Activated naive CD8-positive, alpha-beta T cell treated with anti-CD3 and anti-CD28 coated beads, Interleukin-2, amount 10 ng/mL, durations not matched to agents 7 days and 5 days (primary cell): ENCODE measurements at regions not wholly inside any gene's neighbourhood (a gene's known extent, or its start where the extent isn't known, plus 50 kb on each side); places are given as distances from the start of the nearest gene placed in this dataset.
"Not testable (repeated sequence)": the region's sequence is repeated elsewhere in the genome, so short reads cannot be mapped to it uniquely, and the experiment has no call there.

Source experiments
- ATAC-seq: fragments of 150-1000 bp; cut with Tn5 transposase; one replicate; pipeline ENCODE4 v1.10.0; 2021; ENCODE audit warnings: low read depth, moderate library complexity
- POLR2A ChIA-PET: fragments of 350-600 bp; sonication (Branson Sonifier 250); formaldehyde crosslinking; loops from one replicate; lab custom pipeline; 2021; ENCODE audit warnings: antibody characterized with exemption; lab: Charles Lee
- DNase-seq: peaks from one replicate; pipeline ENCODE4 v3.0.0; 2021
- H3K27ac Mint-ChIP-seq: one replicate; pipeline ENCODE4 v1.8.0; 2022; ENCODE audit warnings: mild to moderate bottlenecking, mixed read lengths
- H3K27me3 Mint-ChIP-seq: one replicate; pipeline ENCODE4 v1.8.0; 2022; ENCODE audit warnings: mild to moderate bottlenecking, moderate library complexity, mixed read lengths
- H3K36me3 Mint-ChIP-seq: one replicate; pipeline ENCODE4 v1.8.0; 2021; ENCODE audit warnings: mild to moderate bottlenecking, mixed read lengths
- H3K4me1 Mint-ChIP-seq: one replicate; pipeline ENCODE4 v1.8.0; 2021; ENCODE audit warnings: mixed read lengths
- H3K4me3 Mint-ChIP-seq: one replicate; pipeline ENCODE4 v1.8.0; 2022; ENCODE audit warnings: mild to moderate bottlenecking, moderate library complexity, mixed read lengths
- H3K9me3 Mint-ChIP-seq: one replicate; pipeline ENCODE4 v1.8.0; 2021; ENCODE audit warnings: mixed read lengths

DNA sequence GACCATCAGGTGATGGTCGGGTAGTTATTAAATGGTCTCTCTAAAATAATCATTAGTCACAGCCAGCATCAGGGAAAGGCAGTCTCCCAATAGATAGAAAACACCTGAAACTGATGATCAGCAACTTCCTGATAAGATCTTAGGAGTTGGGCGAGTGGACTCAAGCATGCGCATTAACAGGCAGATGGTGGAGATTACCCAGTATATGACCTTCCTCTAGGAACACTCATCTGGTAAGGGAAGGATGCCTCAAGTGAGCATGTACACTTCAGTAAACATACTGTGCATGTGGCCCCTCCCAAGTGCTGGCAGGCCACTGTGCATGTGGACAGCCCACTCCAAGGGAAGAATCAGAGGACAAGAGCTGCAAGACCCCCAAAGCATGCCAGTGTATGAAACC is 105.9 kb downstream of the ABCC12 start:
- H3K4me3 Mint-ChIP-seq, result no peak overlapping the region
- no peak for ATAC-seq
- no peaks in the 10 kb centered on the region for H3K36me3 Mint-ChIP-seq
- DNase-seq, result no peak
- POLR2A ChIA-PET, result no interaction called here
- H3K27me3 Mint-ChIP-seq, result peaks cover 18% of the 10 kb centered on the region
- no peak overlapping the region for H3K27ac Mint-ChIP-seq
- H3K4me1 Mint-ChIP-seq, result no peaks in the 10 kb centered on the region
- no peaks in the 10 kb centered on the region for H3K9me3 Mint-ChIP-seq

- no peaks in the 10 kb centered on the region for H3K9me3 Mint-ChIP-seq
- no peak for DNase-seq
- POLR2A ChIA-PET, result no interaction called here
- no peak overlapping the region for H3K27ac Mint-ChIP-seq
- no peak overlapping the region for H3K4me3 Mint-ChIP-seq
- no peaks in the 10 kb centered on the region for H3K4me1 Mint-ChIP-seq
- no peaks in the 10 kb centered on the region for H3K36me3 Mint-ChIP-seq
- H3K27me3 Mint-ChIP-seq, result peaks cover 11% of the 10 kb centered on the region
- no peak for ATAC-seq
Observed at GRCh38 chr16:48047720-48048119, 108.1 kb downstream of the ABCC12 start.

GRCh38 chr16:48047241-48047640 is 108.6 kb downstream of the ABCC12 start:
- peaks cover 7% of the 10 kb centered on the region for H3K27me3 Mint-ChIP-seq
- ATAC-seq, result no peak
- H3K27ac Mint-ChIP-seq, result no peak overlapping the region
- no peaks in the 10 kb centered on the region for H3K4me1 Mint-ChIP-seq
- H3K9me3 Mint-ChIP-seq, result no peaks in the 10 kb centered on the region
- POLR2A ChIA-PET, result no interaction called here
- no peak for DNase-seq
- no peak overlapping the region for H3K4me3 Mint-ChIP-seq
- no peaks in the 10 kb centered on the region for H3K36me3 Mint-ChIP-seq

DNA sequence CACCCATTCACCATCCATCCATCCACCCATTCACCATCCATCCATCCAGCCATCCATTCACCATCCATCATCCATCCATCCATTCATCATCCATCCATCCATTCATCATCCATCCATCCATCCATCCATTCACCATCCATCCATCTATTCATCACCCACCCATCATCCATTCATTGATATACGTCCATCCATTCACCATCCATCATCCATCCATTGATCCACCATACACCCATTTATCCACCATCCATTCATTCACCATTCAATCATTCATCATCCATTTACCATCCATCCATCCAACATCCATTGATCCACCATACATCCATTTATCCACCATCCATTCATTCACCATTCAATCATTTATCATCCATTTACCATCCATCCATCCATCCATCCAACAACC is 111.7 kb downstream of the ABCC12 start:
- Mint-ChIP-seq H3K27ac (no peak overlapping the region), H3K9me3 (no peaks in the 10 kb centered on the region), H3K27me3 (peaks cover 4% of the 10 kb centered on the region), H3K4me1 (no peaks in the 10 kb centered on the region), H3K36me3 (no peaks in the 10 kb centered on the region), H3K4me3 (no peak overlapping the region)
- POLR2A ChIA-PET, result no interaction called here
- DNase-seq, result no peak
- no peak for ATAC-seq

DNA sequence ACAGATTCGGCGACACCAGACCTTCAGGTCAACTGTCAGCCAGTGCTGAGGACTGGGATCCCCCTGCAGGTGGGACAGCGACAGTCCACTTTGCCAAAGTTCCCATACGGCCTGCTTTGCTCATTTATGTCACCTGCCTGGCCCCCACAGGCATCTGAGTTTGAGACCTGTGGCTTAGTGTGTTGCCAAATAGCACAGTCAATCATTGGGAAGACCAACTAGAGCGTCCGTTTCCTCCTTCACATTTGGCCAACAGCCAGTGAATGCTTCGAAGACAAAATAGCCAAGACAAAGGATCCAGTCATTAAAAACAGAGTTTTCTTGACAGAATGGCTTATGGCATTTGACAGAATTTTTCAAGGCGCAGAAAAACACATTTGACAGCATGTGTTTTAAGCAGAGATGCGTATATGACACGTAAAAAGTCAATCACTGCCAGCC is 113.8 kb downstream of the ABCC12 start:
- DNase-seq, result no peak
- Mint-ChIP-seq H3K4me1 (no peaks in the 10 kb centered on the region), H3K9me3 (no peaks in the 10 kb centered on the region), H3K4me3 (no peak overlapping the region), H3K36me3 (no peaks in the 10 kb centered on the region), H3K27me3 (no peaks in the 10 kb centered on the region), H3K27ac (no peak overlapping the region)
- POLR2A ChIA-PET, result no interaction called here
- ATAC-seq, result no peak

- Mint-ChIP-seq H3K9me3 (peaks cover 1% of the 10 kb centered on the region), H3K27me3 (no peaks in the 10 kb centered on the region), H3K27ac (no peak overlapping the region), H3K36me3 (no peaks in the 10 kb centered on the region), H3K4me1 (no peaks in the 10 kb centered on the region), H3K4me3 (no peak overlapping the region)
- no peak for ATAC-seq
- DNase-seq, result no peak
- POLR2A ChIA-PET, result no interaction called here
Observed at GRCh38 chr16:48035142-48035541, 120.7 kb downstream of the ABCC12 start.

GRCh38 chr16:48030926-48031325 is 124.9 kb downstream of the ABCC12 start:
- Mint-ChIP-seq H3K27ac (no peak overlapping the region), H3K27me3 (no peaks in the 10 kb centered on the region), H3K4me3 (no peak overlapping the region), H3K9me3 (peaks cover 1% of the 10 kb centered on the region), H3K4me1 (no peaks in the 10 kb centered on the region), H3K36me3 (no peaks in the 10 kb centered on the region)
- POLR2A ChIA-PET, result no interaction called here
- DNase-seq, result no peak
- ATAC-seq, result no peak

GRCh38 chr16:48029768-48030167 is 126.0 kb downstream of the ABCC12 start:
- H3K4me3 Mint-ChIP-seq, result no peak overlapping the region
- no peak for ATAC-seq
- no peaks in the 10 kb centered on the region for H3K36me3 Mint-ChIP-seq
- no peak for DNase-seq
- H3K9me3 Mint-ChIP-seq, result peaks cover 1% of the 10 kb centered on the region
- H3K27me3 Mint-ChIP-seq, result no peaks in the 10 kb centered on the region
- POLR2A ChIA-PET, result no interaction called here
- no peak overlapping the region for H3K27ac Mint-ChIP-seq
- H3K4me1 Mint-ChIP-seq, result no peaks in the 10 kb centered on the region

DNA sequence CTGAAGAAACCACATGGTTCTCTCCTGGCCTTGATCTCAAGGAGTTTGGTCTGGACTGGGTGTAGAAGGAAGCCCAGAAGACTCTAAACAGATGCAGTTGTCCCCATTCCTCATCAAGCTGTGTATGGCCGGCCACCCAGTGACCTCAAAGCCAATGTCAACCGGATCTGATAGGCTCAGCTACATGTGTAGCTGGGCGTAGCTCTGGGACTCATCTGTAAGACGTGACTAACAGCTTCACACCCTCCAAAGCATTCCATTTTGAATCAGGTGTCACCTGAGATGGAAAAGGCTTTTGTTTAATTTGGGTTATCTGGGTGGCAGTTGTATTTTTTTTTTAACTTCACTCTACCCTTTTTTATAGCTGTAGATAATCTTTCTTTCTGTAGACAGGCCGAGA is 130.4 kb downstream of the ABCC12 start:
- Mint-ChIP-seq H3K27ac (no peak overlapping the region), H3K36me3 (no peaks in the 10 kb centered on the region), H3K4me3 (no peak overlapping the region), H3K27me3 (no peaks in the 10 kb centered on the region), H3K9me3 (peaks cover 5% of the 10 kb centered on the region), H3K4me1 (no peaks in the 10 kb centered on the region)
- DNase-seq (no peak), ATAC-seq (no peak)
- POLR2A ChIA-PET, result no interaction called here

GRCh38 chr16:48024042-48024441 is 131.8 kb downstream of the ABCC12 start:
- POLR2A ChIA-PET, result no interaction called here
- H3K27ac Mint-ChIP-seq, result no peak overlapping the region

GRCh38 chr16:48022496-48022895 is 133.3 kb downstream of the ABCC12 start:
- ATAC-seq, result no peak
- DNase-seq, result no peak
- H3K9me3 Mint-ChIP-seq, result peaks cover 5% of the 10 kb centered on the region
- H3K4me1 Mint-ChIP-seq, result no peaks in the 10 kb centered on the region
- H3K27ac Mint-ChIP-seq, result no peak overlapping the region
- POLR2A ChIA-PET, result no interaction called here
- H3K36me3 Mint-ChIP-seq, result no peaks in the 10 kb centered on the region
- H3K4me3 Mint-ChIP-seq, result no peak overlapping the region
- H3K27me3 Mint-ChIP-seq, result no peaks in the 10 kb centered on the region

More at GRCh38 chr16:48024042-48024441, 131.8 kb downstream of the ABCC12 start:
- Mint-ChIP-seq H3K4me1 (no peaks in the 10 kb centered on the region), H3K27me3 (no peaks in the 10 kb centered on the region), H3K4me3 (no peak overlapping the region), H3K36me3 (no peaks in the 10 kb centered on the region), H3K9me3 (peaks cover 5% of the 10 kb centered on the region)
- DNase-seq (no peak), ATAC-seq (no peak)

DNA sequence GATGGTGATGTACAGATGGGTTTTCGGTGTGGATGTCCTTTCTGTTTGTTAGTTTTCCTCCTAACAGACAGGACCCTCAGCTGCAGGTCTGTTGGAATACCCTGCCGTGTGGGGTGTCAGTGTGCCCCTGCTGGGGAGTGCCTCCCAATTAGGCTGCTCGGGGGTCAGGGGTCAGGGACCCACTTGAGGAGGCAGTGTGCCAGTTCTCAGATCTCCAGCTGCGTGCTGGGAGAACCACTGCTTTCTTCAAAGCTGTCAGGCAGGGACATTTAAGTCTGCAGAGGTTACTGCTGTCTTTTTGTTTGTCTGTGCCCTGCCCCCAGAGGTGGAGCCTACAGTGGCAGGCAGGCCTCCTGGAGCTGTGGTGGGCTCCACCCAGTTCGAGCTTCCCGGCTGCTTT is 135.2 kb downstream of the ABCC12 start:
- ATAC-seq, H3K9me3 Mint-ChIP-seq, H3K27ac Mint-ChIP-seq, H3K36me3 Mint-ChIP-seq, H3K27me3 Mint-ChIP-seq, POLR2A ChIA-PET, DNase-seq, H3K4me1 Mint-ChIP-seq, H3K4me3 Mint-ChIP-seq: not testable (repeated sequence)

DNA sequence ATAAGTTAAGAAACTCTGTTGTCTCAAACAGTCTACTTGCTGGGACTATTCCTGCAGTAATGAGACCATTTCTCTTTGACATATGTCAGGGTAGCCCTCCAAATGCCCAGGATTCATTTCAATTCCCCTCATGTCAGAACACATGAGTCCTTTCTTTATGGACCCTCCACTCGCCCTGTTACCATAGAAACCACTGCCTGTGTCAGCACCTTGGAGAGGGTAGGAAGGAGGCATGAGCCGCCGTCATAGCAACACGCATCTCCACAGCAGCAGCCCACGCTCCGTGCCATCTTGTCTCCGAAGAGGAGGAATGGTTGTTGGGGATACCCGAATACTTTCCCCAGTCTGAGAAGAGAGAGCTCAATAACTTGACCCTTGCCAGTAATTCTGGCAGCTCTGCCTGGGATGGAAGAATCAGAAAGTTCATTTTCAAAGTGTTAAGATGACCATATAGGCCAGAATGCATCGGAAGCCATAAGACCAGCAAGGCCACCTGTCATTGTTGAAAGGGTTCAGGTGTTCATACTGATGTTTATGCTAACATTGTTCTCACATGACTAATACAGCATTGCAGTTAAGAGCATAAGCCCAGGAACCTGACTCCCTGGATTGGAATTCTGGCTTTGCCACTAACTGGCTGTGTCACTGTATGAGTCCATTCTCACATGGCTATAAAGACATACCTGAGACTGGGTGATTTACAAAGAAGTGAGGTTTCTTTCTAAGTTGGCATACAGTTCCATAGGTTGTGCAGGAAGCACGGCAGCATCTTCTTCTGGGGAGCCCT is 141.3 kb downstream of the ABCC12 start:
- DNase-seq (no peak), ATAC-seq (no peak)
- Mint-ChIP-seq H3K27me3 (peaks cover 3% of the 10 kb centered on the region), H3K9me3 (peaks cover 3% of the 10 kb centered on the region), H3K4me3 (no peak overlapping the region), H3K4me1 (no peaks in the 10 kb centered on the region), H3K27ac (no peak overlapping the region), H3K36me3 (no peaks in the 10 kb centered on the region)
- POLR2A ChIA-PET, result no interaction called here

DNA sequence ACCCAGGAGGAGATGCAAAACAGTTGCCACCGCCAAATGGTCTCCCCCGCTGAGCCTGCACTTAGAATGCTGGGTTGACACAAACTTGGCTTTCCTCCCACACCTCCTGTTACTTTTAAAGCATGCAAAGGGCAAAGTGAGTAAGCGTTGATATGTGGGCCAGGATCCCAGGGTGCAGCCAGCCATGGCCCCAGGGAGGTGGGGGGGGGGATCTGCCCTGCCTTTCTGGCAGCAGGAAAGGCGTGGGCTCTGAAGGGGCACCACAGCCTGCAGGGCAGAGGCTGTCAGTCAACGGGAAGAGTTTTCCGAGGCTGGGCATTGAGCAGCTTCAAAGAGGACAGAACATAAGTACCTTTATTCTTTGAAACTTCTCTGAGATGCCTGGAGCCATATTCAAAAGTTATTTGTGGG is 142.3 kb downstream of the ABCC12 start:
- H3K4me1 Mint-ChIP-seq, result no peaks in the 10 kb centered on the region
- no peak for ATAC-seq
- H3K27me3 Mint-ChIP-seq, result peaks cover 3% of the 10 kb centered on the region
- H3K4me3 Mint-ChIP-seq, result no peak overlapping the region
- POLR2A ChIA-PET, result no interaction called here
- H3K9me3 Mint-ChIP-seq, result peaks cover 3% of the 10 kb centered on the region
- no peak overlapping the region for H3K27ac Mint-ChIP-seq
- no peaks in the 10 kb centered on the region for H3K36me3 Mint-ChIP-seq
- DNase-seq, result no peak
